ENCODE measurements at regions not wholly inside any gene's neighbourhood (a gene's known extent, or its start where the extent isn't known, plus 50 kb on each side); places are given as distances from the start of the nearest gene placed in this dataset.

DNA sequence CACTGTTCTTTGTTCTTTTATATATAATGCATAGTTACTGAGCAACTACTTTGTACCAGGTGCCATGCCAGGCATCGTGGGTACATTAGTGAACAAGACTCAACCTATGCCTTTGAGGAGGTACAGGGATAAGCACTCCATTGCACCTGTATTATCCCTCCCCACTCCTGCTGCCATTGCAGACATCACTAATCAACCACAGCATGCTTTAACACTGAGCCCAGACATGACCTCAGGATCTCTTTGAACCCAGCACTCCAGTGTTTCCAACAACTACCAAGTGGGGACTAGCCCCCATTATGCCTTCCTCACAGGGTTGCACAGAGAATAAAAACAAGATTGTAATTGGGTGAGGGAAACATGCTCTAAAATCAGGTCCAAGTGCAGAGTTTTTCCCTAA, 60.5 kb upstream of the COL13A1 start:
- no peak for DNase-seq

DNA sequence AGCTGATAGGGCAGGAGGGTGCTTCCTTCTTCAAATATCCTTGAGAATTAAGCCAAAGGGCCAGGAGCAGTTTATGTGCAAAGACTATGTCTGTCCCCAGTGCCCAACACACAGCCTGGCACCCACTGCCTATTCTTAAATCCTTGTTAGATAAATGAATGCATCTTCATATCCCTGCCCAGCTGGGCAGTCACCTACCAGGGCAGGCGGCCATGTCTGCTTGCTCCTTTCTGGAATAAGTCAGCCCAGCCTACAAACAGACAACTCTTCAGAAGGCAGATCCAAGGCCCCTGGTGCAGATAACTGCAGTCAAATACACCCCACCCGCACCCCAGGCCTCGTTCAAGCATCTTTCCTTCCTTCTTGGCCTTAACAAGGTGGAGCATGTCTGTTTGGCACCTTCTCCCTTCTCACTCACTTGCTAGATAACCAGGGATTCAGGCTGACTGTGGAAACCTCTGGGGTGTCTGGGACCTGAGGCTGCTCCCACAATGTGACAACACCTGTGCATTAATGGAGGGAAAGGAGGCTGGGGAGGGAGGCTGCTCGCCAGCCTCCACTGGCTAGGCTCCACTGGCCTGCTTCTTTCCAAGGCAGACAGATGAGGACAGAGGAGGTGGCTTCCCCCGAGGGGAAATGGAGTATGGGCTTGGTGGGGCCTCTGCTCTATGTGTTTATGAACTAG, 59.9 kb upstream of the COL13A1 start:
- DNase-seq = no peak

DNA sequence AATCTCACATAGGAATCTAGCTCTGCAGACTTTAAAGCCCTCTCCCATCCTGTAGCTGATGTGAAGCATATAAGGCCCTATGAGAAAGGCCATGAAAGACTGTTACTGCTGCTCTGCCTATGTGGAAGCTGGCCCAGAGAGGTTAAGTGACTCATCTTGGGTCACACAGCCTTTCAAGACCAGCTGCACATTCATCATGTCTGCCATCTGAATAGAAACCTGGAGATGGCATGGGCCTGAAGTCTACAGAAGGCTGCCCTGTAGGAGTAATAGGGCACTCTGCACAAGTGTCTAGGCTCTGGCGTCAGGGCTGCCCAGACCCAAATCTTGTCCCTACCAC, 59.4 kb upstream of the COL13A1 start:
- no peak for DNase-seq

DNA sequence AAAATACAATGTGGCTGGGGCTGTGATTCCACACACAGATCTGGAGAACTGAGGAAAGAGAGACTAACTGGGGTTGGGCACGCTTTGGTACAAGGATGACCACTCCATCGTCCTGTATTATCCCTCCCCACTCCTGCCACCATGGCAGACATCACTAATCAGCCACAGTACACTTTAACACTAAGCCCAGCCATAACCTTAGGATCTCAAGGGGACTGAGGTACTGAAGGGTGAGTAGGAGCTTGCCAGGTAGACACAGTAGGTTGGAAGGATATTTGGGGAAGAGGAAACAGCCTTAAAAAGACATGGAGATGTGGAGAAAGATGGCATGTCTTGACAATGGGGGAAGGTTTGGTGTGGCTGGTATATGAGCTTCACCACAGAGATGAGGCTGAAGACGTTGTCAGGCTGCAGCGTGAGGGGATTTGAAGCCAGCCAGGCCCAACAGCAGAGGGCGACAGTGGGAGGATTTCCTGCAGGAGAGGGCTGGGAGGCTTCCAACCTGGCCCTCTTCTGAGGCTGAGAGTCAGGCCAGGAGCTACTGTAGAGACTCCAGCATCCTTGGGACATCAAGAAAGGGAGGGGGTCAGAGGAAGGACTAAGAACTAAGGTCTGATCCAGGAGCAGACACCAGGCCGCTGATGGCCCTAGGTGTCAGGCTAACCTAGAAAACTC, 58.6 kb upstream of the COL13A1 start:
- no peak for DNase-seq

DNA sequence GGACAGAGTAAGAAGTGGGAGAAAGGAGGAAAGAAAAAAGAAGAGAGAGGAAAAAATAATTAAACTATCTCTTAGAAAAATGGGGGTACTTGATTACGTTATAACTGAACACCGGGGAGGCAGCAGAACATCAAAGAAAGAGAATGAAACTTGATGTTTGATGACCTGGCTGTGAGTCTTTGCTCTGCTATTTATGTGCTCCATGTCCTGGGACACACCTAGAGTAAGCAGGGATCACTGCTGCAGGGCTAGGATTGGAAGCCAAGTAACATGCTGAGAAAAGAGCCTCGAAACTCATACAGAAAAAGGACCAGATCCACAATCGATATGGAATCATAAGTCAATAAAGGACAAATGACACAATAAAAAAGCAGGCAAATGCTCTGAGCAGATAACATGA, 56.7 kb upstream of the COL13A1 start:
- DNase-seq = no peak

- no peak for DNase-seq
Observed at GRCh38 chr10:69745698-69746097, 56.0 kb upstream of the COL13A1 start.

DNA sequence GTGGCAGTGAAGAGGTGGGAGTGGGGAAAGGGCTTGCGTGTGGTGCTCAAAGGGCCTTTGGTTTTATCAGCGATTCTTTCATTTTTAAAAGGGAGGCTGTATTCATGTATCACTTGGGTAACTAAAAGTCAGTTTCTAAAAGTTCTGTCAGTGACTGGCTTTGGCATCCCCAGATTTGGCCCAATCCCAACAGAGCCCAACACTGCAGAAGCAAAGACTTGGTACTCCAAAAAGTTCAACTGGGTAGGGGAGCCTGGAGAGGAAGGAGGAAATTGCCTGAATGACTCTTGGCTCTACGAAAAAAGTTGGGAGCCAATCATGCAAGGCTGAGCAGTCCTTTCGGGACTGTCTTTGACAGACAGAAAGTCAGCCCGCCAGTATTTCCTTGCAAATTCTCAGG, 54.5 kb upstream of the COL13A1 start:
- no peak for DNase-seq

GRCh38 chr10:69748621-69749020, 53.1 kb upstream of the COL13A1 start:
- DNase-seq = no peak

DNA sequence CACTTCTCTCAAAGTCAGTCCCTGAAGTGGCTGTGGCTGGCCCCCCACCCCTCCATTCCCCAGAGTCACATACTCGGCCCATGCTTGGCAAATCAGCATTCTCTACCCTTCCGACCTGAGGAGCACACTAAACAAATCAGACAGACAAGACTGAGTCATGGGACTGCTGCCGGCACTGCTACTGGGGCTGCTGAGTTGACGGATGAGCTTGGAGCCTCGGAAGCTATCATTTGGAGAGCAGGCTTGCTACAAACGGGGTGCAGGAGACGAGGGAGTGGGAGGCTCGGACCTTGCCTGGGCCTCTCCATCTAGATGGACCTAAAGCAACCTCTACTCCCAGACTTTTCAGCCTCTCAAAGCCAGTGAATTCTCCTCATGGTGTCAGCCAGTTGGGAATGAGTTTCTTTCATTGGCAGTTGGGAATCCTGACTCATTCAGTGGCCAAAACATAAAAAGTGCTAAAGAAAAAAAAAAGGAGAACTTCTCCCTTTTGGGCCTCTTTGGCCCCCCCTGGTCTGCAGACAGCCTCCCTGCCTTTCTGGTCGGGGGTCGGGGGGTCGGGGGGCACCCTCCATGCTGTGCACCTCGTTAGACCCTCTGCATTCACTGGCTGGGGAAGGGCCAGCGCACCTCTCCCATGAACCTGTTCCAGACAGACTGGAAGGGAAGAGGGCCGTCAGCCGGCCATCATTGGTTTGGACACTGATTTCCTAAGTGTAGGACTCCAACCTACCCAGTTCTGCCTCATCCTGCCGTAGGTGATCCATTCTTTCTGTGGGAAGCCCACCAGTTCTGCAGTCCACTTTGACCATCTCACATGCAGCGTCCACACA, 52.3 kb upstream of the COL13A1 start:
- no peak for DNase-seq

- DNase-seq = no peak
Observed at GRCh38 chr10:69750011-69750373, 51.7 kb upstream of the COL13A1 start.

DNA sequence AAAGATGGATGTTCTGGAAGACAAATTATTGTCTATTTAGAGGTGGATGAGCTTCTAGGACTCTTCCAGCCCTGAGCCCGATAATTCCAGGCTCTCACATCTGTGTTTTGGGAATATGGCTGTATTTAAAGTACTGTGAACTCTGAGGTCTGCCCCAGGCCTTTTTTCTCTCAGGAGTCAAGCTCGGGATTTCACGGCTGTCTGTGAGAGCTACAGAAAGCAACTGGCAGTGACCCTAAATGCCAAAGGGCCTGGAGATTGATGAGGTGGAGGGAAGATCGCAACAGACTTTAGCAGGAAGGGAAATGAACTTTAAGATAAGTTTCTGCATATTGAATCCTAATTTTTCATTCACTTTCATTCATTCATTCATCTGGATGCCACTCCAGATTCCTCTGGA, 51.0 kb upstream of the COL13A1 start:
- no peak for DNase-seq

GRCh38 chr10:69751214-69751613, 50.5 kb upstream of the COL13A1 start:
- no peak for DNase-seq
